Colonic mucosa (tissue), 4 donors: ENCODE measurements at regions not wholly inside any gene's neighbourhood (a gene's known extent, or its start where the extent isn't known, plus 50 kb on each side); places are given as distances from the start of the nearest gene placed in this dataset.

Experiments used
- DNase-seq: peaks from one replicate; pipeline ENCODE4 v3.0.0-alpha.2; 2020
- H3K27ac ChIP-seq: fragments of 200-600 bp; one replicate; pipeline ENCODE4 v1.8.0; 2021
- H3K27me3 ChIP-seq: fragments of 200-600 bp; one replicate; pipeline ENCODE4 v1.8.0; 2021
- H3K36me3 ChIP-seq: fragments of 200-600 bp; one replicate; pipeline ENCODE4 v1.8.0; 2021
- H3K4me1 ChIP-seq: fragments of 200-600 bp; one replicate; pipeline ENCODE4 v1.8.0; 2021; ENCODE audit warnings: mild to moderate bottlenecking
- H3K4me3 ChIP-seq: fragments of 200-600 bp; one replicate; pipeline ENCODE4 v1.8.0; 2021
- H3K9ac ChIP-seq, 2 donors: one replicate each; pipeline ENCODE4 v1.7.0; 2013; ENCODE audit warnings: control low read depth in 2 of 2, low read depth in 2 of 2, low read length in 2 of 2
- H3K9me3 ChIP-seq: fragments of 200-600 bp; one replicate; pipeline ENCODE4 v1.8.0; 2021
- CTCF ChIP-seq: fragments of 200-600 bp; IDR thresholded peaks from one replicate; pipeline ENCODE4 v1.8.0; 2022; ENCODE audit warnings: antibody characterized with exemption, mild to moderate bottlenecking
- intact Hi-C: fragments of 100-400 bp; cut with DNase I; formaldehyde crosslinking; loops from one replicate; pipeline ENCODE4 v1.14.1; 2022
- donor health status: healthy.
- donor health status: DM: no; HTN: no; CAD: no.
- donor health status: DM: no; HTN: no; CAD: no.

- no peaks in the 10 kb centered on the region for H3K9me3 ChIP-seq
- no peaks in the 10 kb centered on the region for H3K36me3 ChIP-seq
- H3K27me3 ChIP-seq: peaks cover 4% of the 10 kb centered on the region
- H3K4me3 ChIP-seq: no peak overlapping the region
- DNase-seq: no peak
- H3K27ac ChIP-seq: no peak overlapping the region
- H3K9ac ChIP-seq: no peak overlapping the region
- H3K4me1 ChIP-seq: no peaks in the 10 kb centered on the region
- intact Hi-C loops: no loop called here
- no peak for TF ChIP-seq CTCF
These were observed 65.7 kb downstream of the UNC5CL start for GRCh38 chr6:40973304-40973703.

- peaks cover 4% of the 10 kb centered on the region for H3K27me3 ChIP-seq
- intact Hi-C loops: no loop called here
- no peak for DNase-seq
- TF ChIP-seq CTCF: no peak
- H3K4me3 ChIP-seq: no peak overlapping the region
- H3K36me3 ChIP-seq: no peaks in the 10 kb centered on the region
- H3K4me1 ChIP-seq: no peaks in the 10 kb centered on the region
- H3K9ac ChIP-seq: no peak overlapping the region
- H3K27ac ChIP-seq: no peak overlapping the region
- H3K9me3 ChIP-seq: no peaks in the 10 kb centered on the region
These were observed 66.2 kb downstream of the UNC5CL start for GRCh38 chr6:40972814-40973213.

- Histone ChIP-seq H3K36me3 (no peaks in the 10 kb centered on the region), H3K27ac (no peak overlapping the region), H3K27me3 (no peaks in the 10 kb centered on the region), H3K9ac (no peak overlapping the region), H3K9me3 (no peaks in the 10 kb centered on the region), H3K4me3 (no peak overlapping the region), H3K4me1 (no peaks in the 10 kb centered on the region)
- no peak for DNase-seq
- TF ChIP-seq CTCF: no peak
- intact Hi-C loops: no loop called here
These were observed 66.8 kb downstream of the UNC5CL start for GRCh38 chr6:40972190-40972589.

- no peak for DNase-seq
- intact Hi-C loops: no loop called here
- Histone ChIP-seq H3K27me3 (no peaks in the 10 kb centered on the region), H3K4me1 (no peaks in the 10 kb centered on the region), H3K9ac (no peak overlapping the region), H3K4me3 (no peak overlapping the region), H3K9me3 (no peaks in the 10 kb centered on the region), H3K27ac (no peak overlapping the region), H3K36me3 (no peaks in the 10 kb centered on the region)
- TF ChIP-seq CTCF: no peak
These were observed 70.3 kb downstream of the UNC5CL start for GRCh38 chr6:40968620-40969164.

- Histone ChIP-seq H3K9me3 (no peaks in the 10 kb centered on the region), H3K4me1 (no peaks in the 10 kb centered on the region), H3K27me3 (no peaks in the 10 kb centered on the region), H3K9ac (no peak overlapping the region), H3K4me3 (no peak overlapping the region), H3K36me3 (no peaks in the 10 kb centered on the region), H3K27ac (no peak overlapping the region)
- TF ChIP-seq CTCF: no peak
- no peak for DNase-seq
- intact Hi-C loops: no loop called here
These were observed 72.2 kb downstream of the UNC5CL start for GRCh38 chr6:40966860-40967259.
